Neutrophil (primary cell): ENCODE measurements at regions not wholly inside any gene's neighbourhood (a gene's known extent, or its start where the extent isn't known, plus 50 kb on each side); places are given as distances from the start of the nearest gene placed in this dataset.

Source experiments
- H3K27ac ChIP-seq: fragments of 200-600 bp; sonication (generic); 2 replicates; pipeline ENCODE4 v1.5.1; 2016; ENCODE audit warnings: mild to moderate bottlenecking, moderate library complexity
- H3K27me3 ChIP-seq: fragments of 200-600 bp; sonication (generic); 2 replicates; pipeline ENCODE4 v1.6.0; 2016; ENCODE audit warnings: mild to moderate bottlenecking
- H3K36me3 ChIP-seq: fragments of 200-600 bp; sonication (generic); 2 replicates; pipeline ENCODE4 v1.5.1; 2017
- H3K4me1 ChIP-seq, 2 experiments: fragments of 200-600 bp in 1 of 2; sonication (generic) in 1 of 2; 1 replicate in 1 of 2; 2 replicates in 1 of 2; pipeline versions ENCODE4 v1.5.1 to v1.6.1; 2013 to 2016; ENCODE audit warnings: low read depth in 1 of 2, low read length in 1 of 2, mild to moderate bottlenecking in 1 of 2, moderate library complexity in 1 of 2; ENCODE audit not compliant: control insufficient read depth in 1 of 2, insufficient read depth in 1 of 2
- H3K4me3 ChIP-seq, 2 experiments: fragments of 200-600 bp in 1 of 2; sonication (generic) in 1 of 2; 1 replicate in 1 of 2; 2 replicates in 1 of 2; pipeline ENCODE4 v1.5.1; 2013 to 2016; ENCODE audit warnings: low read depth in 1 of 2, low read length in 1 of 2, mild to moderate bottlenecking in 1 of 2, moderate library complexity in 1 of 2
- H3K9me3 ChIP-seq: fragments of 200-600 bp; sonication (generic); 2 replicates; pipeline ENCODE4 v1.5.1; 2016
- CTCF ChIP-seq: fragments of 200-600 bp; sonication (generic); IDR thresholded peaks from 2 replicates; pipeline ENCODE4 v1.5.1; 2016; ENCODE audit warnings: antibody characterized with exemption

GRCh38 chr6:22056398-22056797 is 240.4 kb downstream of the PRL start:
- H3K27ac ChIP-seq: no peak overlapping the region
- no peaks in the 10 kb centered on the region for H3K4me1 ChIP-seq
- no peaks in the 10 kb centered on the region for H3K9me3 ChIP-seq
- H3K4me3 ChIP-seq: no peak overlapping the region
- no peaks in the 10 kb centered on the region for H3K27me3 ChIP-seq
- H3K36me3 ChIP-seq: no peaks in the 10 kb centered on the region
- TF ChIP-seq CTCF: no peak

GRCh38 chr6:22057962-22058361 is 238.9 kb downstream of the PRL start:
- TF ChIP-seq CTCF: no peak
- no peaks in the 10 kb centered on the region for H3K36me3 ChIP-seq
- peaks cover 4 to 5% of the 10 kb centered on the region in 2 experiments for H3K4me1 ChIP-seq
- no peak overlapping the region for H3K27ac ChIP-seq
- no peak overlapping the region for H3K4me3 ChIP-seq
- no peaks in the 10 kb centered on the region for H3K9me3 ChIP-seq
- H3K27me3 ChIP-seq: no peaks in the 10 kb centered on the region

- Histone ChIP-seq H3K36me3 (no peaks in the 10 kb centered on the region), H3K4me1 (peaks cover 7 to 9% of the 10 kb centered on the region in 2 experiments), H3K4me3 (no peak overlapping the region), H3K9me3 (no peaks in the 10 kb centered on the region), H3K27ac (no peak overlapping the region), H3K27me3 (no peaks in the 10 kb centered on the region)
- TF ChIP-seq CTCF: no peak
These were observed 237.7 kb downstream of the PRL start for GRCh38 chr6:22059126-22059525.

- H3K27me3 ChIP-seq: no peaks in the 10 kb centered on the region
- H3K27ac ChIP-seq: no peak overlapping the region
- H3K4me1 ChIP-seq: peaks cover 7 to 9% of the 10 kb centered on the region in 2 experiments
- H3K36me3 ChIP-seq: no peaks in the 10 kb centered on the region
- no peak overlapping the region for H3K4me3 ChIP-seq
- H3K9me3 ChIP-seq: no peaks in the 10 kb centered on the region
- TF ChIP-seq CTCF: no peak
These were observed 236.9 kb downstream of the PRL start for GRCh38 chr6:22059946-22060345.

- H3K4me3 ChIP-seq: peak overlapping the region; percentile 14 to 16
- H3K36me3 ChIP-seq: no peaks in the 10 kb centered on the region
- no peaks in the 10 kb centered on the region for H3K9me3 ChIP-seq
- no peak overlapping the region for H3K27ac ChIP-seq
- no peaks in the 10 kb centered on the region for H3K27me3 ChIP-seq
- H3K4me1 ChIP-seq: peaks cover 7 to 9% of the 10 kb centered on the region in 2 experiments
- TF ChIP-seq CTCF: no peak
These were observed 233.9 kb downstream of the PRL start for GRCh38 chr6:22062807-22063408.
